ENCODE measurements at regions not wholly inside any gene's neighbourhood (a gene's known extent, or its start where the extent isn't known, plus 50 kb on each side); places are given as distances from the start of the nearest gene placed in this dataset.

DNA sequence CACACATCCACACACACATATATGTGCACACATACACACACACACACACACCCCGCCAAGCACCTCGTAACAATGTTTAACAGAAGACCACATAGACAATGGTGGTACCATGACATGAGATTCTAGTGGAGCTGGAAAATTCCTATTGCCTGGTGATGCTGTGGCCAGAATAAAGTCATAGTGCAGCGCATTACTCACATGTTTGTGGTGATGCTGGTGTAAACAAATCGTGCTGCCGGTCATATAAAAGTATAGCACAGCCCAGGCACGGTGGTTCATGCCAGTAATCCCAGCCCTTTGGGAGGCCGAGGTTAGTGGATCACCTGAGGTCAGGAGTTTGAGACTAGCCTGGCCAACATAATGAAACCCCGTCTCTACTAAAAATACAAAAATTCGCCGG, 275.2 kb downstream of the TRIML1 start:
- H3K27me3 ChIP-seq (ENCODE audit: low read depth, low read length) = no peaks in the 10 kb centered on the region
- H3K79me2 ChIP-seq (ENCODE audit: low read length) = no peaks in the 10 kb centered on the region
- H3K9me3 ChIP-seq (ENCODE audit: insufficient read depth, low read length) = no peaks in the 10 kb centered on the region
- H3K9ac ChIP-seq (ENCODE audit: low read length) = no peak overlapping the region
- no peak for TF ChIP-seq EZH2phosphoT487 (IDR thresholded peaks at IDR 0.05; ENCODE audit: low read depth)
- TF ChIP-seq, protein P1, sequence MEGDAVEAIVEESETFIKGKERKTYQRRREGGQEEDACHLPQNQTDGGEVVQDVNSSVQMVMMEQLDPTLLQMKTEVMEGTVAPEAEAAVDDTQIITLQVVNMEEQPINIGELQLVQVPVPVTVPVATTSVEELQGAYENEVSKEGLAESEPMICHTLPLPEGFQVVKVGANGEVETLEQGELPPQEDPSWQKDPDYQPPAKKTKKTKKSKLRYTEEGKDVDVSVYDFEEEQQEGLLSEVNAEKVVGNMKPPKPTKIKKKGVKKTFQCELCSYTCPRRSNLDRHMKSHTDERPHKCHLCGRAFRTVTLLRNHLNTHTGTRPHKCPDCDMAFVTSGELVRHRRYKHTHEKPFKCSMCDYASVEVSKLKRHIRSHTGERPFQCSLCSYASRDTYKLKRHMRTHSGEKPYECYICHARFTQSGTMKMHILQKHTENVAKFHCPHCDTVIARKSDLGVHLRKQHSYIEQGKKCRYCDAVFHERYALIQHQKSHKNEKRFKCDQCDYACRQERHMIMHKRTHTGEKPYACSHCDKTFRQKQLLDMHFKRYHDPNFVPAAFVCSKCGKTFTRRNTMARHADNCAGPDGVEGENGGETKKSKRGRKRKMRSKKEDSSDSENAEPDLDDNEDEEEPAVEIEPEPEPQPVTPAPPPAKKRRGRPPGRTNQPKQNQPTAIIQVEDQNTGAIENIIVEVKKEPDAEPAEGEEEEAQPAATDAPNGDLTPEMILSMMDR (IDR thresholded peaks at IDR 0.05; ENCODE audit: low read depth, low read length) = no peak
- H3K27ac ChIP-seq (ENCODE audit: low read length) = no peak overlapping the region
- H3K4me3 ChIP-seq (ENCODE audit: low read length) = no peak overlapping the region
- H2AFZ ChIP-seq (ENCODE audit: low read depth, low read length) = no peak overlapping the region
- H4K20me1 ChIP-seq (ENCODE audit: insufficient read depth, low read length) = no peaks in the 10 kb centered on the region
- no peaks in the 10 kb centered on the region for H3K36me3 ChIP-seq (replicated peaks; ENCODE audit: low read depth, low read length)
- no peaks in the 10 kb centered on the region for H3K4me1 ChIP-seq (ENCODE audit: low read length)
- H3K4me2 ChIP-seq (ENCODE audit: low read length) = no peak overlapping the region

DNA sequence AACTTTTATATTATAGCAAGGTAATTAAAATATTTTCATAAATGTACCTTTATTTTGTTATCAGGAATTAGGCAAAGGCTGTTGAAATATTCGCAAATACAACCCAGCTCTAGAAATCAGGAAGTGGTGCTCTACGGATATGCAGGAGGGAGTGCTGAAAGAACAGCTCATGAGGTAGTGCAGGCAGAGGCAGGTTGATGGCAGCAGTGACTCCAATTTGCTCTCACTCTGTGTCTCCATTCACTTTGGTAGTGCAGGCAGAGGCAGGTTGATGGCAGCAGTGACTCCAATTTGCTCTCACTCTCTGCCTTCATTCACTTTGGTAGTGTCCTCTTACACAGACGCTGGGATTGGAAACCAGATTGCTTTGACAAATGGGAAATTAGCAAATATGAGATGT, 277.9 kb downstream of the TRIML1 start:
- Histone ChIP-seq H3K79me2 (ENCODE audit: low read length) (no peaks in the 10 kb centered on the region), H3K36me3 (replicated peaks; ENCODE audit: low read depth, low read length) (no peaks in the 10 kb centered on the region), H3K27me3 (ENCODE audit: low read depth, low read length) (no peaks in the 10 kb centered on the region), H3K4me2 (ENCODE audit: low read length) (no peak overlapping the region), H3K4me1 (ENCODE audit: low read length) (no peaks in the 10 kb centered on the region), H4K20me1 (ENCODE audit: insufficient read depth, low read length) (no peaks in the 10 kb centered on the region), H3K9me3 (ENCODE audit: insufficient read depth, low read length) (no peaks in the 10 kb centered on the region), H3K4me3 (ENCODE audit: low read length) (no peak overlapping the region), H3K27ac (ENCODE audit: low read length) (no peak overlapping the region), H2AFZ (ENCODE audit: low read depth, low read length) (no peak overlapping the region), H3K9ac (ENCODE audit: low read length) (no peak overlapping the region)
- TF ChIP-seq EZH2phosphoT487 (IDR thresholded peaks at IDR 0.05; ENCODE audit: low read depth) = no peak
- TF ChIP-seq, protein P1 (IDR thresholded peaks at IDR 0.05; ENCODE audit: low read depth, low read length) = no peak

DNA sequence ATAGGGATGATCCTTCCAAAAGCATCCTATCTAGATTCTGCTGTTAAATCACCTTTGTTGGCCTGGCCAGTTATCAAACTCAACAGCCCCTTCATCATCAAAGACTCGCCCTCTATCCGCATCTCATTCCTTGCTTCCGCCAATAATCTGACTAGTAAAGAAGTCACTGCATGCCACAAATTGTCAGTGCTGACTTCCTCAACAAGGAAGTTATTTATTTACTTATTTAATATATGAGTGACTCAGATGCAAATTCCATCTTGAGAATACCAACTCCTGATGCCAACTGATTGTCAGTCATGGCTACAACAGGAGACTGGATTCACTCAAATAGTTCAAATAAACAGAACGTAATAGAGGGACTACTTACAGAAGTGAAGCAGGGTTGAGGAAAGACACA, 283.8 kb downstream of the TRIML1 start:
- H2AFZ ChIP-seq (ENCODE audit: low read depth, low read length) = no peak overlapping the region
- no peaks in the 10 kb centered on the region for H4K20me1 ChIP-seq (ENCODE audit: insufficient read depth, low read length)
- H3K4me1 ChIP-seq (ENCODE audit: low read length) = no peaks in the 10 kb centered on the region
- H3K36me3 ChIP-seq (replicated peaks; ENCODE audit: low read depth, low read length) = no peaks in the 10 kb centered on the region
- H3K4me3 ChIP-seq (ENCODE audit: low read length) = no peak overlapping the region
- no peak overlapping the region for H3K9ac ChIP-seq (ENCODE audit: low read length)
- no peaks in the 10 kb centered on the region for H3K27me3 ChIP-seq (ENCODE audit: low read depth, low read length)
- H3K79me2 ChIP-seq (ENCODE audit: low read length) = no peaks in the 10 kb centered on the region
- H3K9me3 ChIP-seq (ENCODE audit: insufficient read depth, low read length) = no peaks in the 10 kb centered on the region
- no peak for TF ChIP-seq EZH2phosphoT487 (IDR thresholded peaks at IDR 0.05; ENCODE audit: low read depth)
- TF ChIP-seq, protein P1 (IDR thresholded peaks at IDR 0.05; ENCODE audit: low read depth, low read length) = no peak
- no peak overlapping the region for H3K4me2 ChIP-seq (ENCODE audit: low read length)
- H3K27ac ChIP-seq (ENCODE audit: low read length) = no peak overlapping the region

DNA sequence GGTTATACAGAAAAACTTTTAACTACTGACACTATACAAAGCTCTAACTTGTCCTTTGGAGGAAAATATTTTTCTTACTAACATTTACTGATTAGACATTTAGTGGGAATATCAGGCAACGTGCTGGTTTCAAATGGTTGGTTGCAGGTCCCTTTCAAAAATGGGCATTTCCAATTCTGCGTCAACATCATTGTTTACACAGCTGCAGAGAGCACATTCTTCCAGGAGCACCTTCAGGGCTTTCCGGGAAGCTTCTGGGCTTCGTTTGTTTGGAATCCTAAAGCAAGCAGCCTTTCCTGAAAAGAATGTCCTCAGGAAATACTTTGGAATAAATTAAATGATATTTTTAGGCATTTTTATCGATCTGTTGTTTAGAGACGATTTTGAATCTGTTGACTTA, 289.7 kb downstream of the TRIML1 start:
- no peak overlapping the region for H3K9ac ChIP-seq (ENCODE audit: low read length)
- no peak overlapping the region for H3K4me2 ChIP-seq (ENCODE audit: low read length)
- no peaks in the 10 kb centered on the region for H3K9me3 ChIP-seq (ENCODE audit: insufficient read depth, low read length)
- H3K36me3 ChIP-seq (replicated peaks; ENCODE audit: low read depth, low read length) = no peaks in the 10 kb centered on the region
- H2AFZ ChIP-seq (ENCODE audit: low read depth, low read length) = no peak overlapping the region
- TF ChIP-seq, protein P1 (IDR thresholded peaks at IDR 0.05; ENCODE audit: low read depth, low read length) = no peak
- no peak for TF ChIP-seq EZH2phosphoT487 (IDR thresholded peaks at IDR 0.05; ENCODE audit: low read depth)
- H4K20me1 ChIP-seq (ENCODE audit: insufficient read depth, low read length) = no peaks in the 10 kb centered on the region
- no peak overlapping the region for H3K4me3 ChIP-seq (ENCODE audit: low read length)
- no peak overlapping the region for H3K27ac ChIP-seq (ENCODE audit: low read length)
- H3K79me2 ChIP-seq (ENCODE audit: low read length) = no peaks in the 10 kb centered on the region
- H3K4me1 ChIP-seq (ENCODE audit: low read length) = no peaks in the 10 kb centered on the region
- H3K27me3 ChIP-seq (ENCODE audit: low read depth, low read length) = no peaks in the 10 kb centered on the region
